CD8-positive, alpha-beta memory T cell (primary cell): ENCODE measurements at regions not wholly inside any gene's neighbourhood (a gene's known extent, or its start where the extent isn't known, plus 50 kb on each side); places are given as distances from the start of the nearest gene placed in this dataset.
A peak's percentile ranks its signal among the peaks of the same experiment; 100 is the strongest.

Experiments used
- CTCF ChIA-PET: fragments of 350-600 bp; sonication (Branson Sonifier 250); formaldehyde crosslinking; loops from one replicate; lab custom pipeline; 2021; ENCODE audit warnings: antibody characterized with exemption; lab: Charles Lee
- POLR2A ChIA-PET: fragments of 350-600 bp; sonication (Branson Sonifier 250); formaldehyde crosslinking; loops from one replicate; lab custom pipeline; 2021; ENCODE audit warnings: antibody characterized with exemption; lab: Charles Lee
- DNase-seq, 5 donors: peaks; one replicate each; pipeline versions ENCODE4 v3.0.0 to v3.0.0-alpha.2; 2020 to 2022; ENCODE audit warnings: mixed read lengths in 1 of 5
- H3K27ac ChIP-seq: one replicate; pipeline ENCODE4 v1.7.0; 2013; ENCODE audit warnings: low read depth, mild to moderate bottlenecking, low read length, moderate library complexity
- H3K27me3 ChIP-seq: 2 replicates; pipeline ENCODE4 v1.7.0; 2013; ENCODE audit warnings: low read length, mild to moderate bottlenecking; ENCODE audit not compliant: insufficient read depth, poor library complexity, severe bottlenecking
- H3K36me3 ChIP-seq: 2 replicates; pipeline ENCODE4 v1.7.0; 2013; ENCODE audit warnings: mild to moderate bottlenecking, low read length, moderate library complexity; ENCODE audit not compliant: insufficient read depth
- H3K4me1 ChIP-seq: 2 replicates; pipeline ENCODE4 v1.7.0; 2013; ENCODE audit warnings: mild to moderate bottlenecking, low read length, moderate library complexity; ENCODE audit not compliant: insufficient read depth
- H3K4me3 ChIP-seq: 2 replicates; pipeline ENCODE4 v1.7.0; 2013; ENCODE audit warnings: mild to moderate bottlenecking, low read length
- H3K9me3 ChIP-seq: 2 replicates; pipeline ENCODE4 v1.7.0; 2013; ENCODE audit warnings: mild to moderate bottlenecking, low read length
- H3K27ac Mint-ChIP-seq, 8 donors: one replicate each; pipeline ENCODE4 v1.8.0; 2020 to 2021; ENCODE audit warnings: mixed read lengths in 8 of 8, mild to moderate bottlenecking in 6 of 8, inconsistent platforms in 3 of 8, moderate library complexity in 3 of 8
- H3K27me3 Mint-ChIP-seq, 2 donors: one replicate each; pipeline ENCODE4 v1.8.0; 2020 to 2021; ENCODE audit warnings: mixed read lengths in 2 of 2, mild to moderate bottlenecking in 1 of 2, moderate library complexity in 1 of 2
- H3K36me3 Mint-ChIP-seq, 3 donors: one replicate each; pipeline ENCODE4 v1.8.0; 2020 to 2021; ENCODE audit warnings: mixed read lengths in 3 of 3, inconsistent platforms in 1 of 3, mild to moderate bottlenecking in 1 of 3
- H3K4me1 Mint-ChIP-seq, 3 donors: one replicate each; pipeline ENCODE4 v1.8.0; 2020 to 2021; ENCODE audit warnings: mixed read lengths in 3 of 3, inconsistent platforms in 1 of 3, mild to moderate bottlenecking in 1 of 3
- H3K4me3 Mint-ChIP-seq, 7 donors: one replicate each; pipeline ENCODE4 v1.8.0; 2020 to 2021; ENCODE audit warnings: mixed read lengths in 7 of 7, mild to moderate bottlenecking in 6 of 7, moderate library complexity in 4 of 7, inconsistent platforms in 2 of 7
- H3K9me3 Mint-ChIP-seq, 5 donors: one replicate each; pipeline ENCODE4 v1.8.0; 2020 to 2022; ENCODE audit warnings: mixed read lengths in 5 of 5, mild to moderate bottlenecking in 3 of 5, moderate library complexity in 2 of 5, inconsistent platforms in 1 of 5

GRCh38 chr5:176157656-176158055 is 80.6 kb upstream of the SIMC1 start:
- Mint-ChIP-seq H3K27me3 (peaks cover 23 to 73% of the 10 kb centered on the region in 2 donors), H3K9me3 (no peaks in the 10 kb centered on the region), H3K27ac (peak overlapping the region in 1 of 8 donors; percentile 30), H3K36me3 (no peaks in the 10 kb centered on the region), H3K4me3 (no peak overlapping the region), H3K4me1 (no peaks in the 10 kb centered on the region)
- Histone ChIP-seq H3K4me3 (no peak overlapping the region), H3K27me3 (peaks cover 5% of the 10 kb centered on the region), H3K4me1 (no peaks in the 10 kb centered on the region), H3K9me3 (no peaks in the 10 kb centered on the region), H3K27ac (no peak overlapping the region), H3K36me3 (no peaks in the 10 kb centered on the region)
- ChIA-PET POLR2A (no interaction called here), CTCF (no interaction called here)
- DNase-seq, result no peak

- Mint-ChIP-seq H3K9me3 (no peaks in the 10 kb centered on the region), H3K4me3 (no peak overlapping the region), H3K27me3 (peaks cover 17 to 79% of the 10 kb centered on the region in 2 donors), H3K27ac (no peak overlapping the region), H3K36me3 (no peaks in the 10 kb centered on the region), H3K4me1 (no peaks in the 10 kb centered on the region)
- DNase-seq, result no peak
- Histone ChIP-seq H3K4me1 (no peaks in the 10 kb centered on the region), H3K27me3 (peaks cover 5% of the 10 kb centered on the region), H3K36me3 (no peaks in the 10 kb centered on the region), H3K27ac (no peak overlapping the region), H3K4me3 (no peak overlapping the region), H3K9me3 (no peaks in the 10 kb centered on the region)
- ChIA-PET POLR2A (no interaction called here), CTCF (no interaction called here)
Measured at GRCh38 chr5:176161431-176161830, 76.8 kb upstream of the SIMC1 start.

DNA sequence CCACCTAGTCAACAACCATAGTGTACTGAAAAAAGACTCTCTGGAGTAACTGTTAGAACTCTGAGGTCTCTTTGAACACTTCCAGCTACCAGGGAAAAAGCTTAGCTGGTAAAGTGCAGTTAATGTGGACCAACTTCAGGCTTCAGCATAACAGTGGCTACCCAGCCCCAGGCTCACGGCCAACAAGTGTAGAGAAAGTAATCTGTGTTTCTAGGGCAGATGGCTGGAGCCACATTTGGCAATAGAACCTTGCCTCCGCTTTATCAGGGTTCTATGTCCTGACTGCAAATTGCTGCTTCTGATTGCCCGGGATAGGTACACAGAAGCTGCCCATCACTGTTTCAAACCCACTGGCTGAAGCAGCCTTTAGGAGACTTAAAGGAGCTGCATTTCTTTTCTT is 76.0 kb upstream of the SIMC1 start:
- Histone ChIP-seq H3K4me3 (no peak overlapping the region), H3K27ac (no peak overlapping the region), H3K27me3 (peaks cover 5% of the 10 kb centered on the region), H3K36me3 (no peaks in the 10 kb centered on the region), H3K4me1 (no peaks in the 10 kb centered on the region), H3K9me3 (no peaks in the 10 kb centered on the region)
- H3K27me3 Mint-ChIP-seq, result peaks cover 19 to 77% of the 10 kb centered on the region in 2 donors
- no peaks in the 10 kb centered on the region for H3K4me1 Mint-ChIP-seq
- ChIA-PET CTCF (no interaction called here), POLR2A (no interaction called here)
- no peak overlapping the region for H3K4me3 Mint-ChIP-seq
- no peak for DNase-seq
- H3K36me3 Mint-ChIP-seq, result no peaks in the 10 kb centered on the region
- H3K27ac Mint-ChIP-seq, result no peak overlapping the region
- no peaks in the 10 kb centered on the region for H3K9me3 Mint-ChIP-seq

GRCh38 chr5:176162888-176163287 is 75.3 kb upstream of the SIMC1 start:
- Mint-ChIP-seq H3K27ac (no peak overlapping the region), H3K4me3 (no peak overlapping the region), H3K27me3 (peaks cover 24 to 73% of the 10 kb centered on the region in 2 donors), H3K9me3 (no peaks in the 10 kb centered on the region), H3K4me1 (no peaks in the 10 kb centered on the region), H3K36me3 (no peaks in the 10 kb centered on the region)
- H3K27ac ChIP-seq, result no peak overlapping the region
- ChIA-PET POLR2A (no interaction called here), CTCF (no interaction called here)
- no peaks in the 10 kb centered on the region for H3K36me3 ChIP-seq
- no peak for DNase-seq
- H3K27me3 ChIP-seq, result peaks cover 5% of the 10 kb centered on the region
- no peaks in the 10 kb centered on the region for H3K4me1 ChIP-seq
- no peaks in the 10 kb centered on the region for H3K9me3 ChIP-seq
- H3K4me3 ChIP-seq, result no peak overlapping the region

DNA sequence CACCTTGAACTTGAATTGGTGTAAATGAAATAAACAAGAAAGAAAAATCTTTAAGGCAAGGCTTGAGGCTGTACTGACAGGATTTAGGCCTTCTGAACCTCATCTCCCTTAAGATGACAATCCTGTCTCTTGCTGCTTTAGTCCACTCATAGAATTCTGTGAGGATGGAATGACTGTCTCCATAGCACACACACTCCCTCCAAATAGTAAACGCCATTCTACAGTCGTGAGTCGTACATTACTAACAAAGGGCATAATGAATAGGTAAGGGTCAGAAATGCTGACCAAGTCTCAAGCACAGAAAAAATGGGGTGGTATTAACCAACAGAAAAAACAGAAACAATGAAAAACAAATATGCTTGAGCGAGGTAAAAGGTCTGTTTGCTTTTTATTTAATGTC is 71.8 kb upstream of the SIMC1 start:
- DNase-seq, result no peak
- Mint-ChIP-seq H3K36me3 (no peaks in the 10 kb centered on the region), H3K27ac (no peak overlapping the region), H3K4me1 (peaks cover 0 to 10% (median 0%) of the 10 kb centered on the region in 3 donors), H3K4me3 (no peak overlapping the region), H3K9me3 (no peaks in the 10 kb centered on the region), H3K27me3 (peaks cover 13 to 51% of the 10 kb centered on the region in 2 donors)
- Histone ChIP-seq H3K27me3 (peaks cover 2% of the 10 kb centered on the region), H3K36me3 (no peaks in the 10 kb centered on the region), H3K4me1 (no peaks in the 10 kb centered on the region), H3K9me3 (no peaks in the 10 kb centered on the region), H3K27ac (no peak overlapping the region), H3K4me3 (no peak overlapping the region)
- ChIA-PET CTCF (no interaction called here), POLR2A (no interaction called here)

- H3K27me3 Mint-ChIP-seq, result peaks cover 8 to 46% of the 10 kb centered on the region in 2 donors
- no peak overlapping the region for H3K27ac ChIP-seq
- no peak overlapping the region for H3K4me3 ChIP-seq
- no peaks in the 10 kb centered on the region for H3K27me3 ChIP-seq
- no peak for DNase-seq
- H3K9me3 ChIP-seq, result no peaks in the 10 kb centered on the region
- ChIA-PET CTCF (no interaction called here), POLR2A (no interaction called here)
- no peaks in the 10 kb centered on the region for H3K9me3 Mint-ChIP-seq
- H3K36me3 ChIP-seq, result no peaks in the 10 kb centered on the region
- peaks cover 0 to 10% (median 0%) of the 10 kb centered on the region in 3 donors for H3K4me1 Mint-ChIP-seq
- no peaks in the 10 kb centered on the region for H3K4me1 ChIP-seq
- H3K4me3 Mint-ChIP-seq, result no peak overlapping the region
- H3K36me3 Mint-ChIP-seq, result no peaks in the 10 kb centered on the region
- H3K27ac Mint-ChIP-seq, result no peak overlapping the region
Measured at GRCh38 chr5:176167800-176168199, 70.4 kb upstream of the SIMC1 start.

DNA sequence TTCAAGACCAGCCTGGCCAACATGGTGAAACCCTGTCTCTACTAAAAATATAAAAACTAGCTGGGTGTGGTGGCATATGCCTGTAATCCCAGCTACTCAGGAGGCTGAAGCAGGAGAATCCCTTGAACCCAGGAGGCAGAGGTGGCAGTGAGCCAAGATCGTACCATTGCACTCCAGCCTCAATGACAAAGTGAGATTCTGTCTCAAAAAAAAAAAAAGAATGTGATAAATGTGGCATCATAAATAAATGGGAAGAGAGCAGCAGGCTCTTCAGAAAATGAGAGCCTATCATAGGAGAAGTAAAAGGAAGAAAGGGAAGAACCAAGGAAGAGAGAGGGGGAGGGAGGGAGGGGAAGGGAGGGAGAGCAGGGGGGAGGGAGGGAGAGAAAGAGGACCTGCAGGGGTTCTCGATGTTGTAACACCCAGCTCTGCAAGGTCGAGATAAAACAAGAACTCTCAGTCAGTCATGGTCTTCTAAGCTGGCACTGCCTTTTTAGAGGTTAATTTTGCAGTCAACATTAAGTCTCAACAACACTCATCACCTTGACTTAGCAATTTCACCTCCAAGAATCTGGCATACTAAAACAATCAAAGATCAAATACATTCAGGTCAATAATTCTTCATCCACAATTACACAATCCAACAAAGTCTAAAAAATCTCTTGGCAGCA is 68.7 kb upstream of the SIMC1 start:
- no peak overlapping the region for H3K4me3 Mint-ChIP-seq
- H3K9me3 Mint-ChIP-seq, result no peaks in the 10 kb centered on the region
- H3K36me3 Mint-ChIP-seq, result no peaks in the 10 kb centered on the region
- Histone ChIP-seq H3K4me1 (no peaks in the 10 kb centered on the region), H3K9me3 (no peaks in the 10 kb centered on the region), H3K36me3 (no peaks in the 10 kb centered on the region), H3K27ac (no peak overlapping the region), H3K27me3 (no peaks in the 10 kb centered on the region), H3K4me3 (no peak overlapping the region)
- peaks cover 0 to 10% (median 0%) of the 10 kb centered on the region in 3 donors for H3K4me1 Mint-ChIP-seq
- peak overlapping the region in 1 of 8 donors; percentile 84 for H3K27ac Mint-ChIP-seq
- DNase-seq, result no peak
- peaks cover 10 to 40% of the 10 kb centered on the region in 2 donors for H3K27me3 Mint-ChIP-seq
- ChIA-PET CTCF (no interaction called here), POLR2A (no interaction called here)

GRCh38 chr5:176170084-176170483 is 68.1 kb upstream of the SIMC1 start:
- Histone ChIP-seq H3K4me1 (no peaks in the 10 kb centered on the region), H3K27ac (no peak overlapping the region), H3K9me3 (no peaks in the 10 kb centered on the region), H3K27me3 (no peaks in the 10 kb centered on the region), H3K36me3 (no peaks in the 10 kb centered on the region), H3K4me3 (no peak overlapping the region)
- Mint-ChIP-seq H3K9me3 (no peaks in the 10 kb centered on the region), H3K36me3 (no peaks in the 10 kb centered on the region), H3K4me3 (no peak overlapping the region), H3K27me3 (peaks cover 12 to 41% of the 10 kb centered on the region in 2 donors), H3K4me1 (peaks cover 0 to 10% (median 0%) of the 10 kb centered on the region in 3 donors), H3K27ac (no peak overlapping the region)
- DNase-seq, result no peak
- POLR2A ChIA-PET, result no interaction called here
- CTCF ChIA-PET, result no interaction called here
